HG02623 (cell line): ENCODE measurements at regions not wholly inside any gene's neighbourhood (a gene's known extent, or its start where the extent isn't known, plus 50 kb on each side); places are given as distances from the start of the nearest gene placed in this dataset.
"Not testable (repeated sequence)": the region's sequence is repeated elsewhere in the genome, so short reads cannot be mapped to it uniquely, and the experiment has no call there.

Experiments
- ATAC-seq: cut with Tn5 transposase; IDR thresholded peaks from one replicate; pipeline ENCODE4 v1.9.1; 2021; ENCODE audit warnings: moderate library complexity; ENCODE audit not compliant: unreplicated experiment

- no peak for ATAC-seq
Measured at GRCh38 chr12:84161296-84161695, 751.3 kb downstream of the SLC6A15 start.

DNA sequence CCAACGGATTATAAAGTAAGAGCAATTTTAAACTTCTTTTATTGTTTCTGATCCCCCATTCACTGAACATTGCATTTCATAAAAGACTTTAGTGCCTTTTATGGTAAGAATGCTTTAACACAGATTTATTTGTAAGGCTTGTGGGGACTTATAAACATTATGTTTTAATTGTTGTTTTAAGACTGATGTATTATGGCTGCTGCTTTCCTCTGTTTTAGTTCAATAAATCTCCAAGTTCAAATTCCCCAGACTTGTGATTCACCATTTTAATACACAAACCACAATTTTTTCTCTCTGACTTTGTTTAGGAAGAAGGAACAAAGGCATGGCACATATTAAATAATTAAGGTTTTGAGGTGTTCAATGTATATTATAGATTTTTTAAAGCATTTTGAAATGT, 753.3 kb downstream of the SLC6A15 start:
- no peak for ATAC-seq

- ATAC-seq = no peak
Measured at GRCh38 chr12:84157170-84157569, 755.4 kb downstream of the SLC6A15 start.

DNA sequence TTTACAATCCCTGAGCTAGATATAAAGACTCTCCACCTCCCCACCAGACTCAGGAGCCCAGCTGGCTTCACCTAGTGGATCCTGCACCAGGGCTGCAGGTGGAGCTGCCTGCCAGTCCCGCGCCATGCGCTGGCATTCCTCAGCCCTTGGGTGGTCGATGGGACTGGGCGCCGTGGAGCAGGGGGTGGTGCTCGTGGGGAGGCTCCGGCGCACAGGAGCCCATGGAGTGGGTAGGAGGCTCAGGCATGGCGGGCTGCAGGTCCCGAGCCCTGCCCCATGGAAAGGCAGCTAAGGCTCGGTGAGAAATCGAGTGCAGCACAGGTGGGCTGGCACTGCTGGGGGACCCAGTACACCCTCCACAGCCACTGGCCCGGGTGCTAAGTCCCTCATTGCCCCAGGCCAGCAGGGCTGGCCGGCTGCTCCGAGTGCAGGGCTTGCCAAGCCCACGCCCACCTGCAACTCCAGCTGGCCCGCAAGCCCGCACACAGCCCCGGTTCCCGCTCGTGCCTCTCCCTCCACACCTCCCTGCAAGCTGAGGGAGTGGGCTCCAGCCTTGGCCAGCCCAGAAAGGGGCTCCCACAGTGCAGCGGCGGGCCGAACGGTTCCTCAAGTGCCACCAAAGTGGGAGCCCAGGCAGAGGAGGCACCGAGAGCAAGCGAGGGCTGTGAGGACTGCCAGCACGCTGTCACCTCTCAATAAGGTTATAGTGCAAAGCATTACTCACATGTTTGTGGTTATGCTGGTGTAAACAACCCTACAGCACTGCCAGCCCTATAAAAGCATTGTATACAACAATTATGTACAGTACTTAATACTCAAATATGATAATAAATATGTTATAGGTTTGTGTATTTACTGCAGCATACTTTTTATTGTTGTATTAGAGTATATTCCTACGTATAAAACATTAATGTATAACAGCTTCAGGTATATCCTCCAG, 757.3 kb downstream of the SLC6A15 start:
- not testable (repeated sequence) for ATAC-seq

GRCh38 chr12:84154439-84154990, 758.1 kb downstream of the SLC6A15 start:
- ATAC-seq = not testable (repeated sequence)

GRCh38 chr12:84150201-84150600, 762.4 kb downstream of the SLC6A15 start:
- no peak for ATAC-seq

DNA sequence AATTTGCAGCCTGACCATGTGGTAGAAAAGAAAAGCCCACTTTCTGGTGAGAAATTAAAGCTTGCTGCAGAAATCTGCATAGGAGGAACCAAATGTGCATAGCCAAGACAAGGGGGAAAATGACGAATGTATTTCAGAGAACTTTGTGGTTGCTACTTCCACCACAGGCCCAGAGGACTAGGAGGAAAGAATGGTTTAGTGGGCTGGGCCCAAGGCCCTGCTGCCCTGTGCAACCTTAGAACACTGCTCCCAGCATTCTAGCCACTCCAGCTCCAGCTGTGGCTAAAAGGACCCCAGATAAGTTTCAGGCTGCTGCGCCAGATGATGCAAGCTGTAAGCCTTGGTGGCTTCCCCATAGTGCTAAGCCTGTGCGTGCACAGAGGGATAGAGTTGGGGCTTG, 764.3 kb downstream of the SLC6A15 start:
- ATAC-seq = no peak

DNA sequence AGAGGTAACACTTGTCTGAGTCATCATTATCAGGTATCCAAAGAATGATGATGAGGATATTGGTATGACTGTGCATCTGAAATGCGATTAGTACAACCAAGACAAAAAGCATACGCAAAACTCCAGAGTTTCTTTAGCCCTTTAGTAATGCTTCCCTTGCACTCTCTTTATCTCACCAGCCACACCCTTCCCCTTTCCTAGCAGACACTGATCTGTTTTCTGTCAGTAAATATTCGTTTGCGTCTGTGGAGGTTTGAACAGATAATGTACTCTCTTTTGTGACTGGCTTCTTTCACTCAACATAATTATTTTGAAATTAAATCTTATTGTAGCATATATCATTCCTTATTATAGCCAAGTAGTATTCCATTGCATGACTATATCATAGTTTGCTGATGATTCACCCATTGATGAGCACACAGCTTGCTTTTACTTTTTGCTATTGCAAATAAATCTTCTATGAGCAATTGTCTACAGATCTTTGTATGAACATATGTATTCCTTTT, 775.7 kb downstream of the SLC6A15 start:
- ATAC-seq = no peak

DNA sequence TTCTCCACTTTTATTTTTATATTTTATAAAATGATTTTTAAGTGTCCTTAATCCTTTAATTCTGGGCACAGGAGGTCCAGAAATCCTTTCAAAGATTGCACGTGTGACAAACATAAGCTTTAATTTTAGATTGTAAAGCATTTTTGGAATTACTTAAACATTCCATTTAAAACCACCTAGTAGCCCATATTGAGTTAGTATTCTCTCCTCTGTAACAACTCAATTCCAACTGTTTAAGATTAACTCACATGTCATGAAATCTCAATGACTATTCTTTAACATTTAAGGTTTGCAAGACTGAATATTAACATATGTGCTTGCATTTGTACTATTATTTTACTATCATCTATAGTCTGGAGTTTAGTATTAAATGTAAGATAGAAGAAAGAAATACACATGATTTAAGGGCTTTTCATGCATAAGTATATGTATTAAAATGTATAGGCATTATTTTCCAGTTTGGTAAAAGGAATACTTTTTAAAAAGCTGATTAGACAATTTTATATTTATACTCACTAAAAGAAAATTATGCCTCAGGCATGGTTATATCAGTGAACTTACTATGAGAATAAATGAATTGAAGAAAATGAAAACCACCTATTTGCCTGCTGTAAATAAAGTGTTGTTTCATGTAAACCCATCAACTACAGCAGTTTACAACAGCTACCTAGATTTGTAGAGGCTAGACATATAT, 776.9 kb downstream of the SLC6A15 start:
- no peak for ATAC-seq

DNA sequence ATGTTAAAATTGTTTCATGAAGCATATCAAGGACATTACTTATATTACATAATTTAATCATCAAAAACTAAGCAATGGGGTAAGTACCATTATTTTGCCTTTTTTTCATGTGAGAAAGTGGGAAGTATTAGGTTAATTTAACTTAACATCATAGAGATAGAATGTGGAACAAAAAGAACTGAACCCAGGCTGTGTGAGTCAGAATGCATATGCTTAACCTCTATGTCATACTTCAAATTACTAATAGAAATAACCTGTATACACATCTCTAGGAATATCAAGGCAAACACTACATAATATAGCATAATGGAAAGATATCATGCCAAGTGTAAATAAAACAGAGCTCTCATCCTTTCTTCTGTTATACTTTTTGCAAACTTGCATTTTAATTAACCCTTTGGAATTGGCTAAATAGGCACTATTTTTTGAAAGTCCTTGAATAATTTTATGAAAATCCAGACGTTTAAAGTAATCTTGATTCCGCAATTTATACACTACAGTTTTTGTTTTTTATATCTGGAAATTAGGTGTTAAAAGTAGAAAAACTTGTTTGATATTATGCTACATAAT, 777.7 kb downstream of the SLC6A15 start:
- no peak for ATAC-seq

GRCh38 chr12:84131076-84131475, 781.5 kb downstream of the SLC6A15 start:
- ATAC-seq = no peak

DNA sequence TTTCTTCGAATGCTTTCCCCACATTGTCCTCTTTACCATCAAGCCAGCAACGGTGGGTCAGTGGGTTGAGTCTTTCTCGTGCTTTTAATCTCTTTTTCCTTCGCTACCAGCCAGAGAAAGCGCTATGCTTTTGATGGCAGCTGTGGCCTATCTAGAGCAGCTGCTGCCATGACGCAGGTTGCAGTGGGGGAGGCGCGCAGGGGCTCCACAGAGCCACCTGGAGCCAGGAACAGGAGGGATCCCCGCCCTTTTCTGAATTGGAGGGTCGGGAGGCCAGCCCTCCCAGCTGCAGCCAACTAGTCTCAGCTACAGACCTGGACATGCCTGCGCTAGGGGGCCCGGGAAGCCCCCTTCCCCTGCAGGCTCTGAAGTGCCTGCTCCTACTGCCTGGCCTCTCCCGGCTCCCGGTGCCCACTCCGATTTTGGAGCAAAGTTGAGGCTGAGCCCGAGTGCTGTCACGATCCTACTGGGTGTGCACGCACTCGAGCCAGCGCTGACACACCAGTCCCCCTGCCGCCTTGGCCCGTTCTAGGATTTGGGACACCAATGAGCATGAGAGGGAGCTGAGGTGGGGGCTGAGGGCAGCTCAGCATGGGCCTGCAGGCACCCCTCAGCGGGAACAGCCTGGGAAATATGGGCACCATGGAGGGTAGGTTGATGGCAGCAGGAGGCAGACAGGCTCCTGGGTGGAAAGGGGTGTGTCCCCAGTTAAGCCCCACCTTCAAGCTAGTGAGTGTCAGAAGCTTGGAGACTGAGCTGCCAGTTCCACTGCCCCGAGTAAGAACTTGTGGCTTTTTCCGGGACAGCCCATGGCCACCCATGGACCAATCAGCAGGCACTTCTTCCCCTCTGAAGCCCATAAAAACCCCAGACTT, 784.2 kb downstream of the SLC6A15 start:
- ATAC-seq = no peak

- ATAC-seq = no peak
Measured at GRCh38 chr12:84124211-84124610, 788.4 kb downstream of the SLC6A15 start.

DNA sequence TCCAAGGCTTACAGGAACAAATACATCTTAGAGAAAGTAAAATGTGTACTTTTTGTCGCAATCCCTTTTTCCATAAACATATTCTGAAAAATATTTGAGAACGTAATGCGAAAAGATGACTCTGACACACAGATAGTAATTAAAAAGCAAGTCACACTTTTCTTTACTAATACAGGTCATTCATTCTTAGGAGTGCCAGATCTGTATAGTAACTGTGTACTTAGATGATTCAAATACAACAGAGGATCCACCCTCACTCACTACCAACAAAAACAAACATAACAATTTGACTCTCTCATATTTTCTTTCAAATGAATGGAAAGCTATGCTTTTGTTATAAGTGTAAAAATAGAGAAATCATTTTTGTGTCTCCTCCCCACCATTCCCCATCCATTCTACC, 795.4 kb downstream of the SLC6A15 start:
- ATAC-seq = no peak

GRCh38 chr12:84113666-84114065, 798.9 kb downstream of the SLC6A15 start:
- ATAC-seq = no peak

- ATAC-seq = not testable (repeated sequence)
Measured at GRCh38 chr12:84103886-84104285, 808.7 kb downstream of the SLC6A15 start.

DNA sequence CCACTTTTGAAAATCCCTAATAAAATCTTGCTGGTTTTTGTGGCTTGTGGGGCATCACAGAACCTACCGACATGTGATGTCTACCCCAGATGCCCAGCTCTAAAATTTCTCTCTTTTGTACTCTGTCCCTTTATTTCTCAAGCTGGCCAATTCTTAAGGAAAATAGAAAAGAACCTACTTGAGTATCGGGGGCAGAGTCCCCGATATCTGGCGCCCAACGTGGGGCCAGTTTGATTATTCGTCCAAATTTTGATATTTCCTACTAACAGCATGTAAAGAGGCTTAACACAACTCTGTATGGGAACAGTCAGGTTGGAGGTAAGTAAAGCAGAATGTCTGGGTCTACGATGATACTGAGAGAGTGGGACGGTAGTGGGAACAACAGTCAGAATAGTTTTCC, 810.6 kb downstream of the SLC6A15 start:
- not testable (repeated sequence) for ATAC-seq

DNA sequence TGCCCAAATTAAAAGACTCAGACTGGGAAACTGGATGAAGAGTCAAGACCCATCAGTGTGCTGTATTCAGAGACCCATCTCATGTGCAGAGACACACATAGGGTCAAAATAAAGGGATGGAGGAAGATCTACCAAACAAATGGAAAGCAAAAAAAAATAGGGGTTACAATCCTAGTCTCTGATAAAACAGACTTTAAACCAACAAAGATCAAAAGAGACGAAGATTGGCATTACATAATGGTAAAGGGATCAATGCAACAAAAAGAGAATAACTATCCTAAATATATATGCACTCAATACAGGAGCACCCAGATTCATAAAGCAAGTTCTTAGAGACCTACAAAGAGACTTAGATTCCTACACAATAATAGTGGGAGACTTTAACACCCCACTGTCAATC, 813.0 kb downstream of the SLC6A15 start:
- not testable (repeated sequence) for ATAC-seq

- no peak for ATAC-seq
Measured at GRCh38 chr12:84091651-84092050, 820.9 kb downstream of the SLC6A15 start.

DNA sequence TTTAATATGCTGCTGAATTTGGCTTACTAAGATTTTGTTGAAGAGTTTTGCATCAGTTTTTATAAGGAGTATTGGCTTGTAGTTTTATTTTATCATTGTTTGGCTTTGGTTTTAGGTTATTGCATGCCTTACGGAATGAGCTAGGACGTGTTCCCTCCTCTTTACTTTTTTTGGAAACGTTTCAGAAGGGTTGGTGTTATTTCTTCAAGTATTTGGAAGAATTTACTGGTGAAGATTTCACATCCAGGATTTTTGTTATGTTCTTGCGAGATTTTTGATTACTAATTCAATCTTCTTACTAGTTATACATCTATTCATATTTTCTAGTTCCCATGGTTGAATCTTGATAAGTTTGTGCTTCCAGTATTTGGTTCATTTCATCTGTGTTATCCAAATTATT, 823.2 kb downstream of the SLC6A15 start:
- no peak for ATAC-seq
